ENCODE measurements at regions not wholly inside any gene's neighbourhood (a gene's known extent, or its start where the extent isn't known, plus 50 kb on each side); places are given as distances from the start of the nearest gene placed in this dataset.
A peak's percentile ranks its signal among the peaks of the same experiment; 100 is the strongest.
"Not testable (repeated sequence)": the region's sequence is repeated elsewhere in the genome, so short reads cannot be mapped to it uniquely, and the experiment has no call there.

DNA sequence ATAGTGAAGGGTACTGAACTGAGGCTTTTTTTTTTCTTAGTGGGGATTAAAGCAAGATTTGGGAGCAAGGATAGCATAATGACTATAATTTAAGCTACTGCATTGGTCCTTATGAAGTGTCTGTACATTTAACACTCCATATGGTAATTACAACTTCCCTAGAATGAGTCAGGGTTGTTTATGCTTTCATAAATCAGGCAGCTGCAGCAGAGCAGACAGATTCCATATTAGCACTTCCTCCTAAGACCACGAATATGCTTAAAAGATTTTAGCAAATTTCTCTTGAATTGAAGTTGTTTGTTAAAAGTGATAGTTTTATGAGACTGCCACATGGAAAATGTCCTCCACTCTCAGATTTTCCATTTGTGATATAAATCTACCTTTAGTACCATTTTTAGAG lies 401.1 kb upstream of the SPRY2 start:
- DNase-seq (ENCODE audit: low read depth, low spot score) = no peak

DNA sequence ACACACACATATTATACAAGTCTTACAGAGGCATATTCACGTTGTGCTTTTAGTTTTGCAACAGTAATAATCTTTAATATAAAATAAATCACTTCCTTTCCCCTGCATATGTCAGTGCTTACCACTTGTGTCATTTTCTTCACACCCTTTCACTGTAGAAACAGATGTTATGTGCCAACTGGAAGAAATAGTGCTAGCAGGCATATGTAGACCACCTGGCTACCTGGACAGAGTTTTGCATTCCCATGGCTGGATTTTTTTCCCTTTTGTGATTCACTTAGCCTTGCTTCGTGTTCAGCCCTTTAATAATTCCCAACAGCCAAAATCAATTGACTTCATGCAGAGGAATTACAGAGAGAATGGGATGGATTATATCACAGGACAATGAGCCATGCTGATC lies 399.1 kb upstream of the SPRY2 start:
- no peak for DNase-seq (ENCODE audit: low read depth, low spot score)

DNA sequence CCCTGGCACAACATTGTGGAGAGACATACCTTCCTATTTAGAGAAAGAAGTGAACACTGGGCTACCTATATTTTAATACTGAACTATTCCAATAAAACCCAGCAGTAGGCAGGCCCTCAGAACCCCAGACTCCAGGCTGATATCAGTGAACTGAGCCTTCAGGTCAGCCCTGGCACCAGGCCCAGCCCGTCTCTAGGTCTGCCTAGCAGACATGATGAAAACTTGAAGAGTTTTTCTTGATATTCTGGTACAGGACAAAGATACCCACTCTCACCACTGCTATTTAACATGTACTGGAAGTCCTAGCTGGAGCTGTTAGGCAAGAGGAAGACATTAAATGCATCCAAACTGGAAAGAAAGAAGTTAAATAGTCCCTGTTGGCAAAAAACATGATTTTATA lies 396.6 kb upstream of the SPRY2 start:
- no peak for DNase-seq (ENCODE audit: low read depth, low spot score)

DNA sequence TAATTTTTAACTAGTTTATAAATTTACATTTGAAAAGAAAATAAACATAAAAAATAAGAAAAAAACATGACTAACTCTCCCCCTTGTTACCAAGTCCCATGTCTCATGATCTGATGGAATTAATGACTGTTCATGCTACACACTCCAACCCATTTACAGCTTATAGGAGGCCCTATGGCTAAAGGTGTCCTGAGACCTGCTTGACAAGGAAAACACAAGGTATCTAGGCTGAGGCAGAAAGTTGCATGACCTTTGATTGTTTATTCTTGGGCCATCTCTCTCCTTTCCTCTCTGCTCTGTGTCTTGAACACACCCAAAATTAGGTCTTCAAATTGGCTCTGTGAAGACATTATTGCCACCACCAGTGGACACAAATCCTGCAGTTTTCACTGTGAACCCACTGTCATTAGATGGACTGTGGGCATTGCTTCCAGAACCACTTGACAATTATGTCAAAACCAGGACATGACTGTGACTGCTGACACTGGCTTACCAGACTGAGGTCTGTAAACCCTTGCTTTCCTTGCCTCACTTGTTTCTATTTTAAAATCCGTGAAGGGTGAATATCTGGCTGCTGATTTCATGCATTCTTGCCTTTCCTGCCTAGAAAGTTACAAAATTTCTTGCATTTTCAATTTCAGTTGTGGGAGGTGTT lies 386.5 kb upstream of the SPRY2 start:
- no peak for DNase-seq (ENCODE audit: low read depth, low spot score)

DNA sequence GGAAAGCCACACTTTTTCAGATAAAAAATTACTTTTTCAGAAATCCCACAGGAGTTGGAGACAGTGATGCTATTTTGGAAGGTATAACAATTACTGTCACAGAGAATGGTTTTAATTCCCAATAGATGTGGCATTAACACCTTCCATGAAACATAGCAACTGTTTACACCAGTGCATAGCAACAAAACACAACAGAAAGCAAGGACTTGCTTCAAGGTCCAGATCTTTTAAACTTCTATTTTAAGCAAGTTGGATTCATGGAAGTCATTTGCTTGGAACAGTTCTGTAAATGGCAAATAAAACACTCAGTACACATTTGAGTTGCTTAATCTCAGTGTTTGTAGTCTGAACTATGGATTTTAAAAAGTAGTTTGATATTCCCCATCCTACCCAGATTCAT lies 385.9 kb upstream of the SPRY2 start:
- DNase-seq (ENCODE audit: low read depth, low spot score) = no peak

DNA sequence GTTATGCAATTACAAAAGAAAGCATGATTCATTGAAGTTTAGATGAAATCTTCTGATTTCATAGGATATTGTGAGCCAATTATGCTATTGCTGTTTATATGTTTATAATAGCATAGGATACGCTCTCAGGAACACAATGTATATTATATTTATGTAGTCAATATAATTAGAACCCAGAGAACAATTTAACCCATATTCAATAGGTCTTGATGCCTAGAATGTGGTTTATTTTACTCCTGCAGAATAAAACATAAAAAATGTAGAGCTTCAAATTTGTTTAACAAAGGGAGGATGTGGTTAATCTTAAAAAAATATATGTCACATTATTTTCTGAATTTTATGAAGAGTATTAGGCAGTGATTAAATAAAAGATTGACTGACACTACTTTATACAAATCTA lies 380.8 kb upstream of the SPRY2 start:
- DNase-seq (ENCODE audit: low read depth, low spot score) = no peak

DNA sequence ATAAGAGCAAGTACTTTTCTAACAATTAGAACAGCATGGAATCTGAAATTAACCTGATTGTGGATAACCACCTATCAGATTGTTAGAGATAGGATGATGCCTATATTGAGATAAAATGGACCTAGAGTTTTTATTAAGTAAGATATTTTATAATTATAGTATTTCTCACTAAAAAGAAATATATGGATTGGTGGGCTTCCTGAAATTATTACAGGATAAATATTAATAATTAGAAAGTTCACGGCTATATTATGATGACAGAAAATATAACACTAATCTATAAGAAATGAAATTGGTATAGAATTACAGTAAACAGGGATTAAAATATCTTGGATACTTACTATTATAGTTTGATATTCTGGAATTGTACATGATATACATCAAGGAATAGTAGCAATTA lies 378.0 kb upstream of the SPRY2 start:
- DNase-seq (ENCODE audit: low read depth, low spot score) = no peak

DNA sequence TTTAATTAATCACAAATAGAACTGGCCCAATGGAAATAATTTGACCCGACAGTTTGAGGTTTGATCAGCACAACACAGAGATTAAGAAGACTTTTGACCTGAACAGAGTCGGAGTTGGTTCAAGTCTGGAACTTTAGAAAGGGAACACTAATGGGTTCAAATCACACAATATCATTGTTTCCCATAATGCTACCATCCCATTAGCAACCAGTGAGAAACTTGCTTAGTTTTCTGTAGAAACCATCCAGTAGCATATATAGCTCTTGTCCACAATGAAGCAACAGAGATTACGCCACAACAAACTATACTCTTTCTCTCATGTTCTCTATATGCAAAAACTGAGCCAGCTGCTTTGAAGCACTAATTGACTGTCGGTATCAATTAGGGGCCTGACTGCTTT lies 376.9 kb upstream of the SPRY2 start:
- no peak for DNase-seq (ENCODE audit: low read depth, low spot score)

DNA sequence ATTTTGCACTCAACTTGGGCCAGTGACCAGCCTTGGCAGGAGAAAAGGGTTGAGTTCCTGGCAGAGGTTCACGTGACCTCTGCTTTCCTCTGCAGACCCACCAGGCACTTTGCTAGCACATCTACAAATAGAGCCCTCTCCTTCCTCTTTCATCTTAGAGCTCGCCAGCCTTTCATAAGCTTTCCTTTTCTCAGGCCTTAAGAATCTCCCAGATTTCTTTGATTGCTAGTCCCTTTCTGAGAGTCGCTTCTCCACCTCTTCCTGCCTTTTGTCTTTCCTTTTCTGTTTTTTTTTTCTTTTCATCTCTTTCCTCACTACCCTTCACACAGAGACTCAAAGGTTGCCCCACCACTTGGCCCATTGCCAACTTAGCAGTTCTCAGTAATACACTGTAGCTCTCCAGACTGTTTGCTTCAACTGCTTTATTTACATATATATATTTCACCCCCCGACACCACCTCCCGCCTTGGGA lies 375.7 kb upstream of the SPRY2 start:
- DNase-seq (ENCODE audit: low read depth, low spot score) = peak; percentile 69

DNA sequence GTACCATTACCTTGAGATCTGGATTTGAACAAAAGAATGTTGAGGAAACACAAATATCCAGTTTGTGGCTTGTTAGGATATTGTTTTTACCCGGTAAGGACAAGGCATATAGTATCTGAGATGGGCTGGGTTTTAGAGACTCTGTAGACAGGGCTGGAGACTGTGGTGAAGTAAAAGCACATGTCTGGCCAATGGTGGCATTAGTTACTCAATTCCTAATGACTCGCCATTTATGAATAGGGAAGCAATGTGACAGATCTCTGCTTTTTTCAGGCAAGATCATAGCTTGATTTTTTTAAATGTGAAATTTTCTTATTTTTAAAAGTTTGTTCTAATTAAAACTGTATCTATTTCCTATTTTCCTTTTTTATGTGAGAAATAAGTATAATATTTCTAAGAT lies 371.1 kb upstream of the SPRY2 start:
- DNase-seq (ENCODE audit: low read depth, low spot score) = no peak

DNA sequence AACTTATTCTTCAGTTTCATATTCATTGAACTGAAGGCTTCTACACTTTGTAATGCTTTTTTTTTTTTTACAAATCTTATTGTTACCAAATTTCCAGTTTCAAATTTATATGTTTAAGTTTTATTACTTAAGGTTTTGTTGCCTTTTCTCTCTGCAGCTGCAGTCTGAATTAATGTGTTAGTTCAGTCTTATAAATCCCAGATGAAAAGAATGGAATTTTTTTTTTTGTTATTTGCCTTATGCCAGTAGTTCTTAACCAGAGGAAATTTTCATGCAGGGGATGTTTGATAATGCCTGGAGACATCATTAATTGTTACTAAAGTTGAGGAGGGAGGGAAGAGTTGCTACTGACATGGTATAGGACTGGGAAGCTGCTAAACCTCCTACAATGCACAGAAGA lies 367.9 kb upstream of the SPRY2 start:
- DNase-seq (ENCODE audit: low read depth, low spot score) = no peak

DNA sequence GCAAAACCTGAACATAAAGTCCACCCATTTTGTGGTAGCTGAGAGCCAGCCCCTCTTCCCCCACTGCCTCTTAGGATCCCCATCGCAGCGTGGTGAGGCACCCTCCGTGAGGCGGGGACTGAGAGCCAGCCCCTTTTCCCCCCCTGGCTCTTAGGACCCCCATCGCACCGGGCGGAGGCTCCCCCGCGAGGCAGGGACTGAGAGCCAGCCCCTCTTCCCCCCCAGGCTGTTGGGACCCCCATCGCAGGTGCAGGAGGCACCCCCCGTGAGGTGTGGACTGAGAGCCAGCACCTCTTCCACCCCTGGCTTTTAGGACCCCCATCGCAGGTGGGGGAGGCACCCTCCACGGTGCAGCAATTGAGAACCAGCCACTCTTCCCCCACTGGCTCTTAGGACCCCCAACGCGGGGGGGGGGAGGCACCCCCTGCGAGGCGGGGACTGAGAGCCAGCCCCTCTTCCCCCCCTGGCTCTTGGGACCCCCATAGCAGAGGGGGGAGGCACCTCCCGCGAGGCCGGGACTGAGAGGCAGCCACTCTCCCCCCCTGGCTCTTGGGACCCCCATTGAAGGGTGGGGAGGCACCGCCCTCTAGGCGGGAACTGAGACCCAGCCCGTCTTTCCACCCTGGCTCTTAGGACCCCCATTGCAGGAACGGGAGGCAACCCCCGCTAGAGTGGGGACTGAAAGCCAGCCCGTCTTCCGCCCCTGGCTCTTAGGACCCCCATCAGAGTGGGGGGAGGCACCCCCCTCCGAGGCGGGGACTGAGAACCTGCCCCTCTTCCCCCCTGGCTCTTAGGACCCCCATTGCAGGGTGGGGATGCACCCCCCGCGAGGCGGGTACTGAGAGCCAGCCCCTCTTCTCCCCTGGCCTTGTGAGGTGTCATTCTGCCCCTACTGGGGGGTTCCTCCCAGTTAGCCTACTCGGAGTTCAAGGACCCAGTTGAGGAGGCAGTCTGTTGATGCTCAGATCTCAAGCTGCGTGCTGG lies 366.4 kb upstream of the SPRY2 start:
- no peak for DNase-seq (ENCODE audit: low read depth, low spot score)

DNA sequence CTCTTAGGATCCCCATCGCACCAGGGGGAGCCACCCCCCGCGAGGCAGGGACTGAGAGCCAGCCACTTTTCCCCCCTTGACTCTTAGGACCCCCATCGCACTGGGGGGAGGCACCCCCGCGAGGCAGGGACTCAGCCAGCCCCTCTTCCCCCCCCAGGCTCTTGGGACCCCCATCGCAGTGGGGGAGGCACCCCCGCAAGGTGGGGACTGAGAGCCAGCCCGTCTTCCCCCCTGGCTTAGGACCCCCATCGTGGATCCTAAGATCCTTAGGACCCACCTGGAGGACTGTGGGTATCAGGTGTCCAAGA lies 365.2 kb upstream of the SPRY2 start:
- no peak for DNase-seq (ENCODE audit: low read depth, low spot score)

DNA sequence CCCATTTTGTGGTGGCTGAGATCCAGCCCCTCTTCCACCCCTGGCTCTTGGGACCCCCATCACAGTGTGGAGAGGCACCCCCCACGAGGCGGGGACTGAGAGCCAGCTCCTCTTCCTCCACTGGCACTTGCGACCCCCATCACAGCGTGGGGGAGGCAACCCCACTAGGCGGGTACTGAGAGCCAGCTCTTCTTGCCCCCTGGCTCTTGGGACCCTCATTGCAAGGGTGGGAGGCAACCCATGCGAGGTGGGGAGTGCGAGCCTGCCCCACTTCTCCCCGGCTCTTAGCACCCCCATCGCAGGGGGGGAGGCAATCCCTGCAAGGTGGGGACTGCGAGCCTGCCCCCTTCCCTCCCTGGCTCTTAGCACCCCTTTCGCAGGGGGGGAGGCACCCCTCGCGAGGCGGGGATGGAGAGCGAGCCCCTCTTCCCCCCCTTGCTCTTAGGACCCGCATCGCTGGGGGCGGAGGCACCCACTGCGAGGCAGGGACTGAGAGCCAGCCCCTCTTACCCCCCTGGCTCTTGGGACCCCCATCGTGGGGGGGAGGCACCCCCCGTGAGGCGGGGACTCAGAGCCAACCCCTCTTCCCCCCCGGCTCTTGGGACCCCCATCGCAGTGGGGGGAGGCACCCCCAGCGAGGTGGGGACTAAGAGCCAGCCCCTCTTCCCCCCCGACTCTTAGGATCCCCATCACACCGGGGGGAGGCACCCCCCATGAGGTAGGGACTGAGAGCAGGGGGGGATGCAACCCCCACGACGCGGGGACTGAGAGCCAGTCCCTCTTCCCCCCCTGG lies 364.6 kb upstream of the SPRY2 start:
- no peak for DNase-seq (ENCODE audit: low read depth, low spot score)

DNA sequence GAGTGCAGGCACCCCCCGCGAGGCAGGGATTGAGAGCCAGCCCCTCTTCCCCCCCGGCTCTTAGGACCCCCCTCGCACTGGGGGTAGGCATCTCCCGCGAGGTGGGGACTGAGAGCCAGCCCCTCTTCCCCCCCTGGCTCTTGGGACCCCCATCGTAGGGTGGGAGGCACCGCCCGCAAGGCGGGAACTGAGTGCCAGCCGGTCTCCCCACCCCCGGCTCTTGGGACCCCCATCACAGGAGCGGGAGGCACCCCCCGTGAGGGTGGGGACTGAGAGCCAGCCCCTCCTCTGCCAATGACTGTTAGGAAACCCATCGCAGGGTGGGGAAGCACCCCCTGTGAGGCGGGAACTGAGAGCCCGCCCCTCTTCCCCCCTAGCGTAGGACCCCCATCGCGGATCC lies 363.4 kb upstream of the SPRY2 start:
- no peak for DNase-seq (ENCODE audit: low read depth, low spot score)

DNA sequence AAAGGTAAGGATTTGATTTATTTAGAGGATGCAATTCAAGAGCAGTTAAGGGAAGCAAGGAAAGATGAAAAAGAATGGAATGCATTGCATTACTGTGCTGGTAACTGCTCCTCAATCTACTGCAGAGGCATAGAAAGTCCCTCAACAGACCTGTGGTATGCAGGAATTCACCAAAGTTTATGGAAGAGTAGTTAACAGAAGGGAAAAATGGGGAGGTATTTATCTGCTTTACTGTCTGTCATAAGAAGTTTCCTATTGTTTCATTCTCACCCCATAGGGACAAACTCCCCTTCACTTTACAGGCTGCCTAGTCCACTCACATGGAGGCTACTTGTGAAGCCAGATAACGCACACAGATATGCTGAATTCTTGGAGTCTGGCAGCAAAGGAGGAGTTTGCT lies 354.9 kb upstream of the SPRY2 start:
- no peak for DNase-seq (ENCODE audit: low read depth, low spot score)

DNA sequence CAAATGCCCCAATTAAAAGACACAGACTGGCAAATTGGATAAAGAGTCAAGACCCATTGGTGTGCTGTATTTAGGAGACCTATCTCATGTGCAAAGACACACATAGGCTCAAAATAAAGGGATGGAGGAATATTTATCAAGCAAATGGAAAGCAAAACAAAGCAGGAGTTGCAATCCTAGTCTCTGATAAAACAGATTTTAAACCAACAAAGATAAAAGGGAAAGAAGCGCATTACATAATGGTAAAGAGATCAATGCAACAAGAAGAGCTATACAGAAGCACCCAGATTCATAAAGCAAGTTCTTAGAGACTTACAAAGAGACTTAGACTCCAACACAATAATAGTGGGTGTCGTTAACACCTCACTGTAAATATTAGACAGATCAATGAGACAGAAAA lies 350.9 kb upstream of the SPRY2 start:
- DNase-seq (ENCODE audit: low read depth, low spot score) = not testable (repeated sequence)

DNA sequence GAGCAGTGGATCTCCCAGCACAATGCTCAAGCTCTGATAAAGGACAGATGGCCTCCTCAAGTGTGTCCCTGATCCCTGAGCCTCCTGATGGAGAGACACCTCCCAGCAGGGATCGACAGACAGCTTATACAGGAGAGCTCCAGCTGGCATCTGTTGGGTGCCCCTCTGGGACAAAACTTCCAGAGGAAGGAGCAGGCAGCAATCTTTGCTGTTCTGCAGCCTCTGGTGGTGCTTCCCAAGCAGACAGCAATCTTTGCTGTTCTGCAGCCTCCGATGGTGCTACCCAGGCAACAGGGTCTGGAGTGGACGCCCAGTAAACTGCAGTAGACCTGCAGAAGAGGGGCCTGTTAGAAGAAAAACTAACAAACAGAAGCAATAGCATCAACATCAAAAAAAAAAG lies 349.3 kb upstream of the SPRY2 start:
- no peak for DNase-seq (ENCODE audit: low read depth, low spot score)

DNA sequence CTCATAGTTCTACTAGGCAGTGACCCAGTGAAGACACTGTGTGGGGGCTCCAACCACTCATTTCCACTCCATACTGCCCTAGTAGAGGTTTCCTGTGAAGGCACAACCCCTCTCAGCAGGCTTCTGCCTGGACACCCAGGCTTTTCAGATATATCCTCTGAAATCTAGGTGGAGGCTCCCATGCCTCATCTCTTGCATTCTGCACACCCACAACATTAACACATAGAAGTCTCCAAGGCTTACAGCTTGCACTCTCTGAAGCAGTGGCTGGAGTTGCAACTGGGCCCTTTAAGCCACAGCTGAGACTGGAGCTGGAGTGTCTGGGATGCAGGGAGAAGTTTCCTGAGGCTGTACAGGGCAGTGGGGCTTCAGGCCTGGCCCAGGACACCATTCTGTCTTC lies 347.7 kb upstream of the SPRY2 start:
- DNase-seq (ENCODE audit: low read depth, low spot score) = no peak

DNA sequence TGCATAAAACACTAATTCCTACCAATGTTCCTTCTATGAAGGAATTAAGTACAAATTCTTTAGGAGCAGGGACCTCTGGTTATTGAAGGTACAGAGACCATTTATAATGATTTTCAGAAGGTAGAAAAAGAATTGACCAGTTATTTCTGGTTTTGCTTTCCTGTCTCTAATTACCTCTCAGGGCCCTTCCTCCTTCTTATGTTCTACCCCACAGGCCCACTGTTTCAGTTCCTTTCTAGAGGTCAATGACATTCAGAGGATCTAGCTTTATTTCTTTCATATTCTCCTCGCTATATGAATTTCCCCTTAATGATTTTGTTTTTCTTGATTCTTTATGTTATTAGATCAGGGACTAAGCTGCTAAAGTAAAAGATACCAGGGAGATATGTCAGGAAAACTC lies 345.0 kb upstream of the SPRY2 start:
- DNase-seq (ENCODE audit: low read depth, low spot score) = no peak

DNA sequence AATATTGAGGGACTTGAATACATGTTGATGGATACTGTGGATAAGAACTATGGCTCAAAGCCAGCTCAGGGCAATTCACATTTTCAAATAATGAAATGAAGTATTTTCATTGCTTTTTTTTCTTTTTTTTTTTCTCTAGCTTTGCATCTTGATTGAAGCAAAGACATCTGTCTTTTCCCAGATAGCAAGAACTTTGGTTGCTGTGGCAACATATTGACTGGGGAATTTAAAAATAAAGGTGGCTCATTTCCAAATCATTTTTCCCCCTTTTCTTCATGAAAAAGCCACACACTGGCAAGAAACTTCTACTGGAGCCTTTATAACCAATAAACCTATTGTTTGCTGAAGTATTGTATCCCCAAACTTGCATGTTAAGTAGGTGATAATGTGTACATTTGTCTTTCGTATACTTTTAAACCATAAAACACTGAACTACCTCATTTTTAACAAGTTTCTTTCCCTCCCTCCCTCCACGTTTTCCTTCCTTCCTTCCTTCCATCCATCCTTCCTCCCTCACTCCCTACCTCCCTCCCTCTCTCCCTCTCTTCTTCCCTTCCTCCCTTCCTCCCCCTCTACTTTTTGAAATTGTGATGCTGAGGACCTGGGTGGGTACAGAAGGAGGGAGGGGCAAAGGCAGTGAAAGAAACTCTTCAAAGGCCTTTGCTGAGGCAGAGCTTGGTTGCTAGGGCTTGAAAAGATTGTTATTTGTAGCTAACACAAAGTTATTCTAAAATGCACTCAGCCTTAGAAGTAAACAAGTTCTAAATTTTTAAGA lies 343.5 kb upstream of the SPRY2 start:
- DNase-seq (ENCODE audit: low read depth, low spot score) = no peak
